NOMO-1 treated with dmso at 0.1 percent for 144 hours (cell line): ENCODE measurements at regions not wholly inside any gene's neighbourhood (a gene's known extent, or its start where the extent isn't known, plus 50 kb on each side); places are given as distances from the start of the nearest gene placed in this dataset.

Experiments
- DNase-seq: peaks from one replicate; lab custom pipeline; 2025; ENCODE audit not compliant: unreplicated experiment; lab: John Stamatoyannopoulos, UW

DNA sequence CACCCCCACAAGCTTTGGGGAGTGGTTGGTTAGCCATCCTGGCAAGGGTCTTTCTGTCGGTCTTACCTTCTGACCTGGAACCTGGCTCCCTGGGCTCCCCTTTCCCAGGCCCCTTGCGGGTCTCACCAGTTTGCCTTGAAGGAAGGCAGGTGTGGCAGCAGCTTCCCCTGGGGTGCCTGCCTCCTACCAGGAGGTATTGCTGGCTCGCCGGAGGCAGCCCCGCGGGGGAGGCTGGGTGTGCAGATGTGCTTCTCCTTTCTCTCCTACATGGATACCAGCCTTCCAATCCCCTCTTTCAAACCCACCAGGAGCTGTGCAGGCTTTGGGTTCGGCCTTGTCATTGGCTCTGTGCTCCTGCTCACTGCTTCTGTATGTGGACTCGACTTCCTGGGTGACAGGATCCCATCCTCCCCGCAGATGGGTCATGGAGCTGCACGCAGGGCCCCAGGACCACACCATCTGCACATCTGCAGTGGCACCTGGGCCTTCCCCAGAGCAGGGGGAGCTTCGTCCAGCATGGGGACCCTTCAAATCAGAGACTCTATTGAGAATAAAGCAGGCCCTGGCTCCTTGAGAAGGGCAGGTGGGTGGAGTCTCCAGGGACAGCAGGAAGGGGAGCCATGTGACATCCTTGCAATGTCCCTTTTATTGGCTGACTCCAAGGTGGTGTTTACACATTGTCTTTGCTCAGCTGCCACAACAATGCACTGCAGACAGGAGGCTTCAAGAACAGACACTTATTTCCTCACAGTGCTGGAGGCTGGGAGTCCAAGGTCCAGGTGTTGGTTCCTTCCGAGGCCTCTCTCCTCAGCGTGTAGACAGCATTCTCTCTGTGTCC lies 592.0 kb downstream of the BRD1 start:
- DNase-seq, result no peak

DNA sequence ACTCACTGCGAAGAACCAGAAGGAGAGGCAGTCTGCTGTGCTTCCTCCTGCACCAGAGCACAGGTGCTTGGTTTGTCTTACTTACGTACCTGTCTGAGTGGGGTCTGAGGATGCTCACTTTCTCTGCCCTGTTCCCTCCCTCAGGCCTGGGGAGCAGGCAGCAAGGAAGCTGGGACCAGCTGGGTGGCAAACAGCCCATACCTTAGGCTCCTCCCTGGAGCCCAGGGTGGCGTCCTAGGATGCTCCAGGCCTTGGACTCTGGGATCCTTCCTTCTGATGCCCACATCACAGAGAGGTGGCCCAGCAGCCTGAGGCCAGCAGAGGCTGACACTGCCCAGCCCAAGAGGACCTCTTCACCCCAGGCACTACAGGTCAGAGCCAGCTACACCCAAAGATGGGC lies 593.2 kb downstream of the BRD1 start:
- no peak for DNase-seq

DNA sequence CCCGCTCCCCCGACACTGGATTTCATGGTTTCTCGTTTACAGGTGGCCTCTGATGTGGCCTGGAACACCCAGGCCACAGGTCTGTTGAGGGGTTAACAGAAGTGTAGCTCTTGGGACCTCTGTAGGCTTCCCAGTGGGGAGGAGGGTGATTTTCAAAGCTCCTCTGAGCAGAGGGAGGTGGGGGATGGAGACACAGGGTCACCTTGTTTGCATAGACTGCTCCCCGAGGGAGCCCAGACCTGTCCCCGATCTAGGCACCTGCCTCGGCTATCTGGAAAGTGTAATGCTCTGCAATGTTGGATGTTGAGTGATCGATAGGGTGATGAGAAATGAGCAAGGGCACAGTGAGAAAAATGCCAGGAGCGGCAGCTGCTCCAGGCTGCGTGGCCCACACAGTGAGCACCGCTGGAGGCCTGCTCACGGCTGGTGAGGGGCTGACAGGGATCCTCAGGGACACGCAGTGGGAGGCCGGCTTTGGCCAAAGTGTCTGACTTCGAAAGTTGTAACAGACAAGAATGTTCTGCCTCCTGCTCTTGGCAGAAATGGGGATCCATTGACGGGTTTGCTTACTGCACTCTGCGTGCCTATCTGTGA lies 594.1 kb downstream of the BRD1 start:
- DNase-seq, result no peak

DNA sequence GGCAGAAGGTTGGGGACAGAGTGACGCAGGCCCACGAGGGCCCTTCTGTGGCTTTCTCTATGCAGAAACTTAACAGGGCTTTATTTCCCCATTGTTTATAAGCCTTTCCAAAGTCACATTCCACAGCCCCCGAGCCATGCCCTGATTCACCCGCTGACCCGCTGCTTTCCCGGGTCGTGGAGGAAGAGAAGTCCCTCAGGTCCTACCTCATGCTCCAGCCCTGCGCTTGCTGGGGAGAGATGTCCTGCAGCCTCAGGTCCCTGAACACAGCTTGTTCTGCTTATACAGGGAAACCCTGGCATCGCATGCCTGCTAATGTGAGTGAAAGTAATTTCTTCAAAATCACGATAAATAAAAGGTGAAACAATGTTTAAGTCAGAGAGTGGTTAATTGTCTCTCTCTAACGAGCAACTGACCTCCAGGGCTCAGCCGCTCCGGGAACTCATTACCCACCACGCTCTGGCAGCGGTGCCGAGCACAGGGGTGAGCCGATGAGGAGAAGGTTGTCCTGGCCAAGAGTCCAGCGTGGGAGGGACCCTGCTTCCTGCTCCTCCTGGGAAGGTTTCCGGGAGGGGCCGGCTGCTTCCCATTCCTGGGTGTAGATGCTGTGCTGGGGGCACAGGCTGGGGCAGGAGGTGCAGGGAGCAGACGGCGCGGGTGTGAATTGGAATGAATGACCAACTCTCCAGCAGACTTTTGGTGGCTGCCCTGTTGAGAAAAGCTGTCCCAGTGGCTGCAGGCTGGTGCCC lies 595.2 kb downstream of the BRD1 start:
- DNase-seq, result no peak

DNA sequence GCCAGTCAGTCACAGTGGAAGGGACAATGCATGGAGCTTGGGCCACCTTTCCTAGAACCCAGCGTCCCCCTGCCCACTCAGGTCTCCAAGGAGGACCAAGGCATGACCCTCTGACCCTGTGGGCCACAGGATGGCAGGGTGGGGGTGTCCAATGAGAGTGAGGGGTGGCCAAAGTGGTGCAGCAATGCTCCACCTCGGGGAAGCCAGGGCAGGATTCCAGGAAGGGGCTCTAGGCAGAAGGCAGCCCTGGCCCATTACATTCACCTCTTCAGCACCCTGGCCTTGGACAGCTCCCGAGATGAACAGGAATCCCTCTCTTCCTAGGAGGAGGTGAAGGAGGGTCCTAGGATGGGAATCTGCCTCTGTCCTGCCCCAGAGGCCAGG lies 597.5 kb downstream of the BRD1 start:
- DNase-seq, result no peak

DNA sequence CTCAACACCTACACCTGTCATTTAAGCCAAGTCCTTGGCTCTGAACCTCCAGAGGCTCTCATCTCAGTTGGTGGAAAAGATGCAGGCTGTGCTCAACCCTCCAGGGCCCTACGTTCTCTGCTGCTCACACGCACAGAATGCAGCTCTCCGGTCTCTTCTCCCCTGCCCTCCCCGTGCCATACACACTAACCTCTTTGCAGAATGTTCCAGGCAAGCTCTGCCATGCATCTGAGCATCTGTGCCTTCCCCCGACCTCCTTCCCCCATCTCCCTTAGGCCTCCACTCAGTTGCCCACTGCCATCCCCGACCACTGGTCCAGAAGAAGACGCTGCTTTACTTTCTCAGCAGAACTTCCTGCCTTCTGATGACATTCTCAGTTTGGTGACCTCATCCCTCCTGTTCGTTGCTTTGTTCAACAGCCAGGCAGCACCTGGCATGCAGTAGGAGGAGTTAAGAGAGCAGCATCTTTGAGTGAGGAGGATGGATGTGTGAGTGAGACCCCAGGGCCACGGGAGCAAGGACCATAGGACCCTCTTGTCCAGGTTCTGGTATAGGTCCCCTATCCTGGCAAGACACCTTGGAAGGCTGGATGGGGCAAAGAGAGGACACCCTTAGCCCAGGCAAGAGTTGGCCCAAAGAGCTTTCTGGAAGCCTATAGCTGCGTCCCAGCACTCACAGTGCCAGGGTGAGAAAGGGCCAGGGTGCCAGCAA lies 598.0 kb downstream of the BRD1 start:
- DNase-seq, result no peak

DNA sequence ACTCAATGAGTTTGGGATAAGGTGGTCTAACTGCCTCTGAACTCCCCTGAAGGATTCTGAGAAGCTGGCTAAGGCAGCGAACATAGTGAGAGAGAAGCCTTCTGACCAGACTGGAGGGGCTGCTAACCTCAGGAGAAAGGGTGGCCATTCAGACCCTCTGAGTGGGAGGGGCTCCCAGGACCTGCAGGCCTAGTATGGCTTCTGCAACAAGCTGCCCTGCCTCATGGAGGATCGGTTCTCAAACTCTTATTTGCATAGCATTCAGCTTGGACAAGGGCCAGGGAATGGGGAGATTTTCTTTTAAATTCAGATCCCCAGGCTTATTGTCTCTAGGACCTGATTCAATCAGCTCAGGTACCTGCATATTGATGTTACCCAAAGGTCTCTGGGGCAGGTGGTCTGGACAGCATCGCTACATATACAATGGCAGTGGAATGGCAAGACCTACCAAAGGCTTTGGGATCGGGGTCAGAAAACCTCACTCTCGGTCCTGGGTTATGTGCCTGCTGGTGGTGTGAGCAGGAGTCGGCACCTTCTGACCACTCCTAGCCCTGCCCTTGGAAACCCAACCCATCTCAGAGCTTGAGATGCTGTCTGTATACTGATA lies 599.1 kb downstream of the BRD1 start:
- no peak for DNase-seq

DNA sequence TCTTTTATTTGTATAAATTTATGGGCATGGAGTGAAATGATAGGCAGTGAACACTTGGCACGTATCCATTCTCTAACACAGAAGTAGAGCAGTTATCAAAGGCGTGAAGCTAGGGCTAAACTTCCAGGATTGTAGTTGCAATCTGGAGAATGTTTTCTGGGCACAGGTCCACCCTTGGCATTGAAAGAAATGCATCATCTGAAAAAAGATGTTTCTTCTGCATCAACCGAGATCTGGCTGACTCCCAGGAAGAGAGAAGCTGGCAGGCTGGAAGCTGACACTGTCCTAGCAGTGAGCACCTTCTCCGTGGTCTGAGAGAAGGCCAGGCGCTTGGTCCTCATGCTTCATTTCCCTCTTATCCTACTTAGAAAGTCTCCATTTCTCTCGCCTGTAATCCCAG lies 600.0 kb downstream of the BRD1 start:
- no peak for DNase-seq

DNA sequence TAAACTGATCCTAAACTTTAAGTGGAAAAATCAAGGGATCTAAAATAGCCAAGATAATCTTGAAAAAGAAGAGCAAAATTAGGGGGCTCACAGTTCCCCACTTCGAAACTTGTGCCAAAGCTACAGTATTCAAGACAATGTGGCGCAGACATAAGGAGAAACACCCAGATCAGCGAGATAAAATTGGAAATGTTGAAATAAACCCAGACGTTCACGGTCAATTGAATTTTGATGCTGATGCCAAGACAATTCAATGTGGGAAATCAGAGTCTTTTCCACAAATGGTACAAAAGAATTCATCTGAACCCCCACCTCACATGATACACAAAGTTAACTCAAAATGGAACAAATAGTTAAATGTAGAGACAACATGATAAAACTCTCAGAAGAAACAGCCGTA lies 601.6 kb downstream of the BRD1 start:
- DNase-seq, result no peak

DNA sequence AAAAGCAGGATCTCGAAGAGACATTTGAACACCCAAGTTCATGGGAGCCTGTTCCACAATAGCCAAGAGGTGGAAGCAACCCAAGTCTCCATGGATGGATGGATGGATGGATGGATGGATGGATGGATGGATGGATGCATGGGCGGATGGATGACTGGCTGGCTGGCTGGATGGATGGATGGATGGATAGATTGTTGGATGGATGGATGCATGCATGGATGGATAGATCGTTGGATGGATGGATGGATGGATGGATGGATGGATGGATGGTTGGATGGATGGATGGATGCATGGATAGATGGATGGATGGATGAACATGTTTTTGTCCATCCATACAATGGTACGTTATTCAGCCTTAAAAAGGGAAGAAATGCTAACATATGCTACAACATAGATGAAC lies 603.4 kb downstream of the BRD1 start:
- DNase-seq, result no peak

DNA sequence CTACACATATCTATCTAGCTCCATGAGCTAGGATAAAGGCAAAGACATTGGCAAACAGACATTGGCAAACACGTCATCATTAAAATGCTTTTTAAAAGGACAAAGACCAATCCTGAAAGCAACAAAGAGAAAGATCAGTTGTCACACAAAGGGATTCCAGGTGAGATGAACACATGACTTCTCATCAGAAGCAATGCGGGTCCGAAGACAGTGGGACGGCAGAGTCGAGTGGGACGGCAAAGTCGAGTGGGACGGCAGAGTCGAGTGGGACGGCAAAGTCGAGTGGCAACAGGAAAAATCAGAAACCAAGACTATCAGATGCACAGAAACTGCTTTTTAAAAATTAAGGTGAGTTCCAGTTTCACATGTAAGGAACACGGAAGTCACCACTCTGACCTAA lies 609.5 kb downstream of the BRD1 start:
- no peak for DNase-seq

DNA sequence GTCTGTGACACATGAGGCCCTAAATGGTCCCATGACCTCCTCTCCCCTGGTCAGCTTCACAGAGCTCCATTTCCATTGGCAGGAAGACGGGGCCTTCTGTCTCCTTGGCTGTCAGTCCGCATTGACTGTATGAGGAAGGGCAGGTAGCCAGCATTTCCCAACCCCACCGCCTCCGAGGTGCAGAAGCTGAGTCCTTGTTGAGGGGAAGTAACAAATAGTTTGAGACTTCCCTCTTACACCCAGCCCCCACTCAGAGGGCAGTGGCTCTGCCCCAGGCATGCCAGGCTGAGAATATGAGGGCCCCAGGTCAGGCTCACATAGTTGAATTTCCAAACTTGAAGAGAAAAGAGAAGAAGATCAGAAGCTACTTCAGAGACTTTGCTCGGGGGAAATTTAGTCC lies 611.1 kb downstream of the BRD1 start:
- peak; percentile 18 for DNase-seq

DNA sequence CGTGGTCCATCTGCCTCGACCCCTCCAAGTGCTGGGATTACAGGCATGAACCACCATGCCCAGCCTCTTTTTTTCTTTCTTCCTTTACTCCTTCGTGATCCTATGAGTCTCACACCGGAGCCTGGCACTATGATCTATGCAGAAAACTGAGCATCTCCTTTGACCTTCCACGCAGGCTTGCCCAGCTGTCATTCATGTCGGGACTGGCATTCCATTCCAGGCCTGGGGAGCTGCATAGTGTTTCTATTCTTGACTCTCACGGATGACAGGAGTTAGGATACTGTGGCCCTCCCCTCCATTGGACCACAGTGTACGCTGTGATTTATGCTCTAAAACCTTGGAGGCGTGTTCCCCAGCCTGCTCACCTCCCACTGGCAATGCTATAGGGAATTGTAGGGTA lies 611.8 kb downstream of the BRD1 start:
- DNase-seq, result no peak

DNA sequence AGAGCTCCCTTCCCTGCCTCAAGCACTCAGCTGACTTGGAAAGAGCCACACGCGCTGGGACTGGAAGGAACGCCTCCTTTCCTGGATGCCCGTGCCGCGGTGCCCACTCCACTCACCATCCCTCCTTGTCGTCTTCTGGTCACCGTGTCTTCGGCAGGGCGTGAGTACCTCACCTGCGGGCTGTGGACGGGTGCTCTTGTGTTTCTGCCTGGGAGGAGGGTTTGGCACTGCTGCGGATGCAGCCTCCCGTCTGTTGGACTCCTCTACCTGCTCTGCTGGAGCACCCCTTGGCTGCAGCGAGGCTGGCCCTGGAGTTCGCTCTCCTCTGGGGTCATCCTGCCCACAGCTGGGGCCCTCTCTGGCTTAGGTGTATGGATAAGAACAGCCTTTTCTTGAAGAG lies 612.7 kb downstream of the BRD1 start:
- DNase-seq, result no peak

DNA sequence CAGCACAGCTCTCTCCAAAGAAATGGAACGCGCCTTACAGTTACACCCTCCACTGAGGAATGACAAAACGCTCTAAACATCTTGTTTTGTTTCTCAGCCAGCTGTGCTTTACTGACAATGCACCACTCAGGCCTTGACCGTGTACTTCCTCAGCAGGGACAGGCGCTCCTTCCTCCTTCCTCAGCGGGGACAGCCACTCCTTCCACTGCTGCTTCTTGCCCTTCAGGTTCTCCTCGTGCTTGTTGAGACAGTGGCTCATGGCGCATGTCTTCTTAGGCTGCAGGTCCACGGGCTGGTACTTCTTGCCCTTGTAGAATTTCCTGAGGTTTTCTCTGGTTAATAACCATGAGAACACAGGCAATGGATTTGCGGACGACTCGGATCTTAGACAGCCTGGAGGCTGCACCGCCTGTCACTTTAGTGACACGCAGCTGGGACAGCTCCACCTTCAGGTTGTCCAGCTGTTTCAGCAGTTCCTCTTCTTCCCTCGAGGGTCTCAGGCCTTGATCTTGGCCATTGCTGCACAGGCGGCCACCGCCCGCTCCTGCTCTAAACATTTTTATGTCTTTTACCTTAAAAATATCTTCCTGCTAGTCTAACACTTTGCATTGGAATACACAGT lies 613.8 kb downstream of the BRD1 start:
- no peak for DNase-seq

DNA sequence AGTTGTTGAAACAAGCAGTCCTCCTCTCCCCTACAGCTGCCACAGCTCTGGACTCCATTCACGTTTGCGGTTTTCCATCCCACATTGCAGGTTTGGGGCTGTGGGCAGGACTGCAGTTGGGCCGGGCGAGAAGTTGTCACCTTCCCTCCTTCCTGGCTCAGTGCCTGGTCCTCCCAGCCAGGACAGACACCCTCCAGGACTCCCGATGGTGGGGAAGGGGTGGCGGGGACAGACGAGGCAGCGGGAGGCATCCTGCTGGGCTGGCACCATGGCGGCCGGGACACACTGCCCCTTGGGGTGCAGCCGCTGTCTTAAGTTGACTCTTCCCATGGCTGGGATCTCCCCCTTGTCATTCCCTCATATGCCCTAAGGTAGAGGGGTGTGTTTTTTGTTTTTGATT lies 615.2 kb downstream of the BRD1 start:
- no peak for DNase-seq

DNA sequence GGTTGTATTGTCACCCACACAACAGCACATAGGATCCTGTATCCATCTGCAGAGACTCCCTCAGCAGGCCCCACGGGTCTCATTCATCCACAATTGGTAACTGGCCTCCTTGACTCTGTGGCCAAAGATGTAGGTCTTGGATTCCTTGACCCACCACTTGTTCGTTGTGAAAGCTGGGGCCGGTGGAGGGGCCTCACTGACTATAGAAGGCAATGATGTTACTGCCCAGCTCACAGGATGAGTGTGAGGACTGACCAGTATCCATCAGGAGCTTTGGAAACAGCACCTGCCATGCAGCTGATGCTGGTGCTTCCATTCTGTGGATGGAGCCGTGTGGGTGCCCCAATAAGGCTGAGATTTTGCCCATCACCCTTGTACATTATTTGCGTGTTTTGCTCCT lies 615.7 kb downstream of the BRD1 start:
- DNase-seq, result no peak

DNA sequence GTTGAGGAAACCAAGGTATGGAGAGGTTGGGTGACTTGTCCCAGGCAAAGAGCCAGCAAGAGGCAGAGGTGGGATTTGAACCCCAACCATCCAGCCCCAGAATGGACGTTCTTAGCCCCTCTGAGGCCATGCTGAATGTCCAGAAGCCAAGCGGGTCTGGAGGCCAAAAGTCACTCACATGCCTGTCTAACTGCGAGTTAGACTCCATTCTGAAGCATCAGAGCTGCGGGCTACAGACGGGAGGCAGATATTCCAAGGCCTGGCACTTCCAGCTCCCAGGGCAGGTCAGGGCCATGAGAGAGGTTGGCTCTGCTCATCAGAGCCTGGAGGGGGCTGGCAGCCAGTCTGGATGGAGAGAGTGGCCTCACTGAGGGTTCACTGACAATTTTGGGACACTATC lies 616.5 kb downstream of the BRD1 start:
- DNase-seq, result no peak

DNA sequence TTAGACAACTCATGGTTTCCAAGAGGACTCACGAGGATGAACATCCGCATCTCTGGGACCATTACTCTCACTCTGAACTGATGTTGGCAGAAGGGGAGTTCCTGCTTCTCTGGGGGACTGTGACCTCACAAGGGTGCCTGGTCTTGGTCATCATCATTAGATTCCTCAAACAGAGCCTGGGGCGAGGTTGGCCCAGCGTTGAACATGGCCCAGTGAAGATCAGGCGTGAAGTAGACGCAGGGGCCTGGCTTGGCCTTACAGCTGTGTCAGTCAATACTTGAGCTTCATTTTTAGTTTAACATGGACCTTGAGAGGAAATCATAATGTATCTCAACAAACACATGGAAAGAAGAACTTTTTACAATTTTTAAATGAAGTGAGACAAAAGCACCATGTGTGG lies 617.1 kb downstream of the BRD1 start:
- no peak for DNase-seq

DNA sequence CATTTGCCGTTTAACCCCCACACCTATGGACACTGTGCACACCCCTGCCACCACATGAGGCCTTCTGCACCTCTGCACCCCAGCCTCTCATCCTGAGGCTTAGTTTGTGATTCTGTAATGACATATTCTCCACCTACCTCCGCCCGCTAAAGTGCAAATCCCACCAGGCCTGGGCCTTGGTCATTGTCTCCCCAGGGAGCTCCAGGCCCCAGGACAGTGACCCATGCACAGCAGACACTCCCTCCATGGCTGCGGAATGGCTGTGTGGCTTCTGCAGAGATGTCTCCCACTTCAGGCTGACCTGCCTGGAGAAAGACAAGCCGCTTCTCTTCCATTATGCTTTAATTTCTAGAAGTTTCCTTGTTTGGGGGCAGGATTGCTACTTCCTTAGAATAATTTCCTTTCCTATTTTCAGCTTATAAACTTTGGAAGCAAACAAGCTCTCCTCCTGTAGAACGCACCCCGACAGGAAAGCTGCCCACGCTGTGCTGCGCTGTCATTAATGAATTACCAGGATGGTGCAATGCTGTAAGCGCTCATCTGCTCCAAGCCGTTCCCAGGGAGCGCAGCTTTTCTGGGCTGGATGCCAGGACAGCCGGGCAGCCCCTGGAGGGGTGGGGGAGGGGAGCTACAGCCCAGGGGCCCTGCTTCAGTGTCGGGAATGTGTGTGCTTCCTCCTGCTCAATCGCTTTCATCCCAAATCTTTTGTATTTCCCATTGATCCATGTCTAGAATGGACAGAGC lies 618.0 kb downstream of the BRD1 start:
- no peak for DNase-seq
